Ishikawa (cell line): ENCODE measurements at regions not wholly inside any gene's neighbourhood (a gene's known extent, or its start where the extent isn't known, plus 50 kb on each side); places are given as distances from the start of the nearest gene placed in this dataset.

Experiments
- EGR1 ChIP-seq: IDR thresholded peaks from 2 replicates; pipeline ENCODE4 v1.6.1; 2012
- USF1 ChIP-seq: IDR thresholded peaks from 2 replicates; pipeline ENCODE4 v1.6.1; 2012

DNA sequence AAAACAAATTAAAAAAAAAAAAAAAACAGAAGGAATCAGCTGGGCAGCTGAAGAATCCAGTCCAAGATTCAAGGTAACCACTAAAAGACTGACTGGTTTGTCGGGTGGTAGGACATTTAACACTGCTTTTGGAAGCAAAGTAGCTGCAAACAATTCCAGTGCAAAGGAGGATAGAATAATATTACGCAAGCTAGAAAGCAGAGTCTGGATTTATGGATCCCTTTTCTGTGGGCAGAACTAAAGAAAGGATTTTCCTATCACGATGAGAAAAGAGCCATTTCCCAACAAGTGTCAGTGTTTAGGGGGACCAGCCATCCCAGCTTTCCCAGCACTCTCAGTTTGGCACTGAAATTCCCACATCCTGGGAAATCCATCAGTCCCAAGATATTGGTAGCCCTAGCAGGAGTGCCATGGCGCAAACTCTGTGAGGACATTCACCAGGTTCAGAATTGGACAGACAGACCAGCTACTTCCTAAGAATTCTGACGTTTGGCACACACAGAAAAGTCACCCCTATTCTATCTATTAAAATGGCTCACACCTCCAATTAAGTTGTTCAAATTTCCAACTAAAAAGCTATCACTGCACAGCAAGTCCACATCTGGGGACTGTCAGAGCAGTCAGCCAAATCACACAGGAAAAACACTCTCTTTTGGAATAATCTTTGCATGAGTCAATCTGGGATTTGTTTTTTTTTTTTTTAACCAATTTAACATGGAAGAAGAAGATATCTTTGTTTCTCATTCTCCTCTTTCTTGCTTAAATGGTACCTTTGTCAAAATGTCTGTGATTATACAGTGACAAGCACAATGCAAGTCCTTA, 356.8 kb upstream of the ARID1B start:
- TF ChIP-seq EGR1 (no peak), USF1 (no peak)
